H1 (cell line): ENCODE measurements at regions not wholly inside any gene's neighbourhood (a gene's known extent, or its start where the extent isn't known, plus 50 kb on each side); places are given as distances from the start of the nearest gene placed in this dataset.

Source experiments
- CTCF ChIA-PET: fragments of 300-600 bp; sonication (Branson Sonifier 250); formaldehyde crosslinking; loops from one replicate; lab custom pipeline; 2021; ENCODE audit not compliant: partially characterized antibody; lab: Charles Lee
- POLR2A ChIA-PET: fragments of 300-600 bp; sonication (Branson Sonifier 250); formaldehyde crosslinking; loops from one replicate; lab custom pipeline; 2021; ENCODE audit warnings: inconsistent platforms; ENCODE audit not compliant: partially characterized antibody; lab: Charles Lee
- DNase-seq, 2 experiments: peaks; one replicate each; pipeline versions ENCODE4 v3.0.0 to v3.0.0-alpha.2; 2010 to 2022; ENCODE audit warnings: low spot score in 2 of 2, low read depth in 1 of 2, mixed read lengths in 1 of 2
- FAIRE-seq: peaks from 2 replicates; lab custom pipeline; 2011; peaks lifted over from hg19 to GRCh38; lab: Jason Lieb, UNC
- H2AFZ ChIP-seq: 2 replicates; pipeline ENCODE4 v1.8.1; 2012; ENCODE audit warnings: low read length, inconsistent platforms
- H2AK5ac ChIP-seq: 2 replicates; pipeline ENCODE4 v1.6.1; 2013; ENCODE audit warnings: low read depth, low read length
- H2BK120ac ChIP-seq: replicated peaks from 2 replicates; pipeline ENCODE3; 2013; ENCODE audit warnings: low read depth, low read length, inconsistent platforms
- H2BK12ac ChIP-seq: 2 replicates; pipeline ENCODE4 v1.6.1; 2013; ENCODE audit warnings: low read depth, low read length
- H2BK15ac ChIP-seq: 2 replicates; pipeline ENCODE4 v1.6.1; 2013; ENCODE audit warnings: low read length
- H2BK20ac ChIP-seq: 2 replicates; pipeline ENCODE4 v1.6.1; 2013; ENCODE audit warnings: low read length
- H2BK5ac ChIP-seq: 2 replicates; pipeline ENCODE4 v1.6.1; 2013; ENCODE audit warnings: low read depth, low read length
- H3K14ac ChIP-seq: 2 replicates; pipeline ENCODE4 v1.6.1; 2013; ENCODE audit warnings: inconsistent platforms; ENCODE audit not compliant: insufficient read length
- H3K18ac ChIP-seq: 2 replicates; pipeline ENCODE4 v1.6.1; 2013; ENCODE audit warnings: low read length; ENCODE audit errors: extremely low read depth
- H3K23ac ChIP-seq: 2 replicates; pipeline ENCODE4 v1.6.1; 2013; ENCODE audit warnings: inconsistent platforms; ENCODE audit not compliant: insufficient read length
- H3K23me2 ChIP-seq: 2 replicates; pipeline ENCODE4 v1.6.1; 2013; ENCODE audit warnings: low read depth, low read length
- H3K27ac ChIP-seq: 2 replicates; pipeline ENCODE4 v1.6.1; 2011; ENCODE audit warnings: low read depth, low read length, inconsistent platforms
- H3K27me3 ChIP-seq, 4 experiments: replicated peaks in 1 of 4; 1 replicate in 1 of 4; 2 replicates in 3 of 4; pipeline versions ENCODE4 v1.6.1 to v1.8.1; 2011 to 2013; ENCODE audit warnings: low read length in 3 of 4, mild to moderate bottlenecking in 3 of 4, inconsistent platforms in 2 of 4, mixed read lengths in 2 of 4, moderate library complexity in 1 of 4; ENCODE audit not compliant: control insufficient read depth in 3 of 4, insufficient read depth in 3 of 4; ENCODE audit errors: extremely low read depth in 1 of 4
- H3K36me3 ChIP-seq, 4 experiments: 2 replicates each; pipeline versions ENCODE4 v1.6.1 to v1.8.1; 2011 to 2013; ENCODE audit warnings: mild to moderate bottlenecking in 4 of 4, low read length in 3 of 4, moderate library complexity in 2 of 4, control low read depth in 1 of 4, inconsistent platforms in 1 of 4; ENCODE audit not compliant: insufficient read depth in 4 of 4, control insufficient read depth in 2 of 4
- H3K4ac ChIP-seq: replicated peaks from 2 replicates; pipeline ENCODE3; 2013; ENCODE audit warnings: low read length, low read depth, mixed read lengths, inconsistent platforms; ENCODE audit not compliant: insufficient read length
- H3K4me1 ChIP-seq, 4 experiments: replicated peaks in 1 of 4; 1 replicate in 1 of 4; 2 replicates in 3 of 4; pipeline versions ENCODE4 v1.6.1 to v1.8.1; 2011 to 2013; ENCODE audit warnings: low read length in 3 of 4, inconsistent platforms in 2 of 4, mixed read lengths in 1 of 4; ENCODE audit not compliant: insufficient read depth in 4 of 4, control insufficient read depth in 3 of 4
- H3K4me2 ChIP-seq, 2 experiments: 2 replicates each; pipeline versions ENCODE4 v1.6.1 to v1.8.1; 2011 to 2013; ENCODE audit warnings: low read depth in 2 of 2, low read length in 2 of 2, control low read depth in 1 of 2, inconsistent platforms in 1 of 2, mild to moderate bottlenecking in 1 of 2; ENCODE audit not compliant: insufficient read depth in 1 of 2
- H3K4me3 ChIP-seq, 4 experiments: fragments of 200-600, 300-600 bp in 1 of 4; sonication (generic), shearing (Covaris generic), sonication (Bioruptor Twin) in 1 of 4; 2 replicates each; pipeline versions ENCODE4 v1.5.1 to v1.8.1; 2011 to 2016; ENCODE audit warnings: low read length in 4 of 4, low read depth in 3 of 4, control low read depth in 2 of 4, inconsistent platforms in 2 of 4, mild to moderate bottlenecking in 2 of 4, mixed read lengths in 1 of 4, moderate library complexity in 1 of 4; ENCODE audit not compliant: insufficient read depth in 2 of 4; ENCODE audit errors: extremely low read depth in 1 of 4
- H3K56ac ChIP-seq: replicated peaks from 2 replicates; pipeline ENCODE3; 2013; ENCODE audit warnings: low read depth, mild to moderate bottlenecking, mixed read lengths, low read length, inconsistent platforms; ENCODE audit not compliant: insufficient read length
- H3K79me1 ChIP-seq: 2 replicates; pipeline ENCODE4 v1.6.1; 2013; ENCODE audit warnings: low read depth, low read length, control low read depth
- H3K79me2 ChIP-seq, 2 experiments: 2 replicates each; pipeline versions ENCODE4 v1.6.1 to v1.8.1; 2012 to 2013; ENCODE audit warnings: low read length in 2 of 2, mild to moderate bottlenecking in 2 of 2, inconsistent platforms in 1 of 2; ENCODE audit not compliant: insufficient read depth in 2 of 2, control insufficient read depth in 1 of 2
- H3K9ac ChIP-seq, 4 experiments: replicated peaks in 1 of 4; 1 replicate in 1 of 4; 2 replicates in 3 of 4; pipeline versions ENCODE4 v1.6.1 to v1.8.1; 2011 to 2013; ENCODE audit warnings: low read depth in 3 of 4, low read length in 3 of 4, control low read depth in 2 of 4, mild to moderate bottlenecking in 2 of 4, moderate library complexity in 2 of 4, inconsistent platforms in 1 of 4; ENCODE audit errors: extremely low read depth in 1 of 4
- H3K9me3 ChIP-seq, 2 experiments: 2 replicates each; pipeline versions ENCODE4 v1.6.1 to v1.8.1; 2012 to 2013; ENCODE audit warnings: mild to moderate bottlenecking in 2 of 2, moderate library complexity in 2 of 2, control low read depth in 1 of 2, inconsistent platforms in 1 of 2, low read depth in 1 of 2, low read length in 1 of 2, mixed read lengths in 1 of 2; ENCODE audit not compliant: insufficient read depth in 2 of 2
- H4K20me1 ChIP-seq, 2 experiments: replicated peaks in 1 of 2; 2 replicates each; pipeline versions ENCODE3 to v1.8.1; 2011 to 2013; ENCODE audit warnings: inconsistent platforms in 2 of 2, low read length in 2 of 2, mild to moderate bottlenecking in 1 of 2; ENCODE audit not compliant: insufficient read depth in 2 of 2, control insufficient read depth in 1 of 2
- H4K5ac ChIP-seq: 2 replicates; pipeline ENCODE4 v1.6.1; 2013; ENCODE audit warnings: low read length, low read depth, mixed read lengths, inconsistent platforms; ENCODE audit not compliant: insufficient read length
- H4K8ac ChIP-seq: 2 replicates; pipeline ENCODE4 v1.8.0; 2013; ENCODE audit warnings: mild to moderate bottlenecking, moderate library complexity, low read length, inconsistent platforms; ENCODE audit not compliant: insufficient read depth; ENCODE audit errors: extremely low read depth
- H4K91ac ChIP-seq: replicated peaks from 2 replicates; pipeline ENCODE3; 2013; ENCODE audit warnings: low read length, mixed read lengths, inconsistent platforms; ENCODE audit not compliant: insufficient read length
- BACH1 ChIP-seq: IDR thresholded peaks from 2 replicates; pipeline ENCODE4 v1.6.1; 2012; ENCODE audit warnings: low read length, improper control_type of control experiment
- BCL11A ChIP-seq, 2 experiments: IDR thresholded peaks; one replicate each; pipeline ENCODE4 v1.6.1; 2011; ENCODE audit warnings: low read depth in 2 of 2, low read length in 2 of 2, mild to moderate bottlenecking in 2 of 2
- CBX8 ChIP-seq: fragments of 300-800, 300-1000 bp; sonication (generic); IDR thresholded peaks from 2 replicates; pipeline ENCODE4 v1.7.1; 2016; ENCODE audit warnings: low read depth, low read length, borderline replicate concordance
- CHD1 ChIP-seq: IDR thresholded peaks from 2 replicates; pipeline ENCODE4 v1.6.1; 2012; ENCODE audit warnings: low read depth, low read length, improper control_type of control experiment
- HDAC2 ChIP-seq, 2 experiments: fragments of 300-600 bp in 1 of 2; sonication (generic) in 1 of 2; IDR thresholded peaks; 2 replicates each; pipeline ENCODE4 v1.6.1; 2011 to 2012; ENCODE audit warnings: low read depth in 2 of 2, low read length in 2 of 2, mild to moderate bottlenecking in 2 of 2, moderate library complexity in 2 of 2, borderline replicate concordance in 1 of 2, inconsistent platforms in 1 of 2
- MAFK ChIP-seq: IDR thresholded peaks from 2 replicates; pipeline ENCODE4 v1.6.1; 2012; ENCODE audit warnings: low read depth, mild to moderate bottlenecking, improper control_type of control experiment, low read length
- POU5F1 ChIP-seq: IDR thresholded peaks from 2 replicates; pipeline ENCODE4 v1.6.1; 2011; ENCODE audit warnings: low read depth, mild to moderate bottlenecking, low read length, moderate library complexity
- RFX5 ChIP-seq: IDR thresholded peaks from 2 replicates; pipeline ENCODE4 v1.6.1; 2011; ENCODE audit warnings: low read depth, low read length, improper control_type of control experiment, borderline replicate concordance
- SAP30 ChIP-seq: fragments of 300-600 bp; sonication (generic); IDR thresholded peaks from 2 replicates; pipeline ENCODE4 v1.7.1; 2012; ENCODE audit warnings: low read length, moderate library complexity, mild to moderate bottlenecking, inconsistent platforms; ENCODE audit not compliant: insufficient read depth, insufficient replicate concordance
- SIRT6 ChIP-seq: IDR thresholded peaks from one replicate; pipeline ENCODE4 v1.7.1; 2012; ENCODE audit warnings: low read length, inconsistent platforms
- SP1 ChIP-seq: IDR thresholded peaks from 2 replicates; pipeline ENCODE4 v1.6.1; 2011; ENCODE audit warnings: low read depth, low read length
- TBP ChIP-seq: IDR thresholded peaks from 2 replicates; pipeline ENCODE4 v1.6.1; 2011; ENCODE audit warnings: low read depth, low read length, improper control_type of control experiment
- ZNF274 ChIP-seq: IDR thresholded peaks from 2 replicates; pipeline ENCODE4 v1.7.0; 2012; ENCODE audit warnings: low read length, borderline replicate concordance; ENCODE audit errors: extremely low read depth
- TF ChIP-seq, protein P1 (sequence below): IDR thresholded peaks from 2 replicates; pipeline ENCODE4 v1.6.1; 2011; ENCODE audit warnings: low read length, improper control_type of control experiment
- TF ChIP-seq, protein P2 (sequence below): IDR thresholded peaks from 2 replicates; pipeline ENCODE4 v1.6.1; 2011; ENCODE audit warnings: low read depth, mild to moderate bottlenecking, low read length; ENCODE audit not compliant: insufficient read depth

GRCh38 chr6:84868149-84868548 is 103.8 kb upstream of the TBX18 start:
- H4K20me1 ChIP-seq, result no peaks in the 10 kb centered on the region
- no peak overlapping the region for H3K9ac ChIP-seq
- H2BK120ac ChIP-seq, result no peak overlapping the region
- no peak overlapping the region for H2AK5ac ChIP-seq
- no peak overlapping the region for H3K56ac ChIP-seq
- H3K18ac ChIP-seq, result no peak overlapping the region
- no peak overlapping the region for H3K23ac ChIP-seq
- no peaks in the 10 kb centered on the region for H3K23me2 ChIP-seq
- no peak overlapping the region for H2AFZ ChIP-seq
- no peak overlapping the region for H3K4ac ChIP-seq
- H3K9me3 ChIP-seq, result no peaks in the 10 kb centered on the region
- ChIA-PET CTCF (interaction anchor here (1.0 to 1.4 kb wide), 2 partner anchors 240 to 259 kb away, joined by 3 read pairs; no protein-coding TSS in a partner anchor), POLR2A (no interaction called here)
- H2BK5ac ChIP-seq, result no peak overlapping the region
- no peaks in the 10 kb centered on the region for H3K79me2 ChIP-seq
- 0 out of 7 replicates have a peak, but pooled peaks cover 0 to 2% (median 0%) of the 10 kb centered on the region in 4 experiments for H3K4me1 ChIP-seq
- H4K5ac ChIP-seq, result no peak overlapping the region
- H3K27ac ChIP-seq, result no peak overlapping the region
- H2BK20ac ChIP-seq, result no peak overlapping the region
- H3K79me1 ChIP-seq, result no peaks in the 10 kb centered on the region
- DNase-seq (no peak), FAIRE-seq (no peak)
- no peak overlapping the region for H3K14ac ChIP-seq
- H3K27me3 ChIP-seq, result no peaks in the 10 kb centered on the region
- H2BK15ac ChIP-seq, result no peak overlapping the region
- H3K36me3 ChIP-seq, result no peaks in the 10 kb centered on the region
- H3K4me2 ChIP-seq, result no peak overlapping the region
- H4K91ac ChIP-seq, result no peak overlapping the region
- no peak overlapping the region for H3K4me3 ChIP-seq
- H2BK12ac ChIP-seq, result no peak overlapping the region
- H4K8ac ChIP-seq, result no peak overlapping the region
- TF ChIP-seq CBX8 (no peak), BACH1 (no peak), SAP30 (no peak), HDAC2 (IDR thresholded peaks at IDR 0.05; ENCODE audit: borderline replicate concordance in 1 of 2, low read depth in 2 of 2, low read length in 2 of 2) (no peak), CHD1 (no peak), BCL11A (IDR thresholded peaks at IDR 0.05; ENCODE audit: low read depth in 2 of 2, low read length in 2 of 2) (no peak), SIRT6 (no peak), SP1 (no peak), MAFK (no peak), ZNF274 (no peak), TBP (no peak), RFX5 (no peak), POU5F1 (no peak)
- TF ChIP-seq, protein P1, sequence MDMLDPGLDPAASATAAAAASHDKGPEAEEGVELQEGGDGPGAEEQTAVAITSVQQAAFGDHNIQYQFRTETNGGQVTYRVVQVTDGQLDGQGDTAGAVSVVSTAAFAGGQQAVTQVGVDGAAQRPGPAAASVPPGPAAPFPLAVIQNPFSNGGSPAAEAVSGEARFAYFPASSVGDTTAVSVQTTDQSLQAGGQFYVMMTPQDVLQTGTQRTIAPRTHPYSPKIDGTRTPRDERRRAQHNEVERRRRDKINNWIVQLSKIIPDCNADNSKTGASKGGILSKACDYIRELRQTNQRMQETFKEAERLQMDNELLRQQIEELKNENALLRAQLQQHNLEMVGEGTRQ, result no peak
- TF ChIP-seq, protein P2, sequence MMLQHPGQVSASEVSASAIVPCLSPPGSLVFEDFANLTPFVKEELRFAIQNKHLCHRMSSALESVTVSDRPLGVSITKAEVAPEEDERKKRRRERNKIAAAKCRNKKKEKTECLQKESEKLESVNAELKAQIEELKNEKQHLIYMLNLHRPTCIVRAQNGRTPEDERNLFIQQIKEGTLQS, result no peak
